SK-N-SH (cell line): ENCODE measurements at regions not wholly inside any gene's neighbourhood (a gene's known extent, or its start where the extent isn't known, plus 50 kb on each side); places are given as distances from the start of the nearest gene placed in this dataset.
"Not testable (repeated sequence)": the region's sequence is repeated elsewhere in the genome, so short reads cannot be mapped to it uniquely, and the experiment has no call there.

Experiments
- CTCF ChIA-PET: fragments of 300-600, 350-600 bp; formaldehyde crosslinking; extraction: SDS; loops from one replicate; lab custom pipeline; 2021; lab: Yijun Ruan, JAX
- POLR2A ChIA-PET: fragments of 350-600 bp; sonication (Branson Sonifier 250); formaldehyde crosslinking; extraction: SDS; loops from one replicate; lab custom pipeline; 2020; ENCODE audit warnings: antibody characterized with exemption, inconsistent platforms; lab: Yijun Ruan, JAX
- DNase-seq: peaks from one replicate; pipeline ENCODE4 v3.0.0; 2012
- H2AFZ ChIP-seq: fragments of 200-600 bp; sonication (generic); 2 replicates; pipeline ENCODE4 v1.8.1; 2016; ENCODE audit warnings: antibody characterized with exemption, mild to moderate bottlenecking, low read depth
- H3F3A ChIP-seq: fragments of 200-600 bp; sonication (generic); replicated peaks from 2 replicates; pipeline ENCODE3; 2016; ENCODE audit warnings: antibody characterized with exemption, mild to moderate bottlenecking; ENCODE audit not compliant: insufficient read depth
- H3K27ac ChIP-seq, 2 experiments: fragments of 200-500 bp in 1 of 2; fragments of 200-600 bp in 1 of 2; sonication (Bioruptor generic) in 1 of 2; sonication (generic), shearing (Covaris generic) in 1 of 2; 2 replicates each; pipeline versions ENCODE4 v1.5.1 to v1.6.1; 2014 to 2016; ENCODE audit warnings: low read depth in 2 of 2, inconsistent platforms in 1 of 2, low read length in 1 of 2, mild to moderate bottlenecking in 1 of 2, mixed read lengths in 1 of 2
- H3K27me3 ChIP-seq: fragments of 200-600 bp; sonication (generic), shearing (Covaris generic); 2 replicates; pipeline ENCODE4 v1.6.1; 2016; ENCODE audit warnings: mixed run types; ENCODE audit not compliant: insufficient read depth
- H3K36me3 ChIP-seq, 2 experiments: fragments of 200-500 bp in 1 of 2; fragments of 200-600 bp in 1 of 2; sonication (Bioruptor generic) in 1 of 2; sonication (generic) in 1 of 2; replicated peaks in 1 of 2; 2 replicates each; pipeline versions ENCODE3 to v1.5.1; 2014 to 2016; ENCODE audit warnings: low read length in 1 of 2, mild to moderate bottlenecking in 1 of 2; ENCODE audit not compliant: insufficient read depth in 2 of 2, control insufficient read depth in 1 of 2
- H3K4me1 ChIP-seq, 2 experiments: fragments of 200-500 bp in 1 of 2; fragments of 200-600 bp in 1 of 2; sonication (Bioruptor generic) in 1 of 2; sonication (generic), shearing (Covaris generic) in 1 of 2; 2 replicates each; pipeline versions ENCODE4 v1.5.1 to v1.6.1; 2014 to 2016; ENCODE audit warnings: low read depth in 1 of 2, low read length in 1 of 2, mixed run types in 1 of 2; ENCODE audit not compliant: insufficient read depth in 2 of 2, control insufficient read depth in 1 of 2
- H3K4me2 ChIP-seq: fragments of 200-600 bp; sonication (generic), shearing (Covaris generic); 2 replicates; pipeline ENCODE4 v1.6.1; 2017; ENCODE audit warnings: mixed run types
- H3K4me3 ChIP-seq, 2 experiments: fragments of 200-500 bp in 1 of 2; fragments of 200-600 bp in 1 of 2; sonication (Bioruptor generic) in 1 of 2; sonication (generic), shearing (Covaris generic) in 1 of 2; 2 replicates each; pipeline versions ENCODE4 v1.5.1 to v1.8.1; 2014 to 2016; ENCODE audit warnings: low read depth in 2 of 2, inconsistent platforms in 1 of 2, low read length in 1 of 2, mild to moderate bottlenecking in 1 of 2, mixed read lengths in 1 of 2, moderate library complexity in 1 of 2
- H3K79me2 ChIP-seq: fragments of 200-600 bp; sonication (generic); 2 replicates; pipeline ENCODE4 v1.8.1; 2017; ENCODE audit warnings: mild to moderate bottlenecking; ENCODE audit not compliant: insufficient read depth
- H3K9ac ChIP-seq: fragments of 200-600 bp; sonication (generic); 2 replicates; pipeline ENCODE4 v1.6.1; 2017; ENCODE audit warnings: mixed run types
- H3K9me2 ChIP-seq: fragments of 200-600 bp; sonication (generic); 2 replicates; pipeline ENCODE4 v1.6.1; 2017; ENCODE audit warnings: mixed run types
- H3K9me3 ChIP-seq: fragments of 200-600 bp; sonication (generic); 2 replicates; pipeline ENCODE4 v1.6.1; 2017; ENCODE audit warnings: mixed run types, mild to moderate bottlenecking, moderate library complexity
- H4K20me1 ChIP-seq: fragments of 200-600 bp; sonication (generic); 2 replicates; pipeline ENCODE4 v1.6.1; 2017; ENCODE audit warnings: mild to moderate bottlenecking, mixed run types; ENCODE audit not compliant: insufficient read depth
- GABPA ChIP-seq: IDR thresholded peaks from 2 replicates; pipeline ENCODE4 v1.4.0; 2012; ENCODE audit warnings: low read depth, mild to moderate bottlenecking
- RFX5 ChIP-seq: IDR thresholded peaks from 2 replicates; pipeline ENCODE4 v1.6.1; 2012; ENCODE audit warnings: mild to moderate bottlenecking, improper control_type of control experiment, low read length
- SMC3 ChIP-seq: IDR thresholded peaks from 2 replicates; pipeline ENCODE4 v1.6.1; 2012; ENCODE audit warnings: low read depth, low read length, improper control_type of control experiment
- TCF12 ChIP-seq: IDR thresholded peaks from 2 replicates; pipeline ENCODE4 v1.4.0; 2012
- USF2 ChIP-seq: fragments of 150-350 bp; IDR thresholded peaks from 2 replicates; pipeline ENCODE4 v1.6.1; 2017; ENCODE audit warnings: antibody characterized with exemption, low read length, low read depth, borderline replicate concordance
- WGBS: methylation state at CpG from one replicate; pipeline ENCODE4 v1.1.6; 2017; ENCODE audit warnings: low lambda C conversion rate; 5-methylcytosine and 5-hydroxymethylcytosine counted together
- TF ChIP-seq, protein P1 (sequence below): fragments of 200-600 bp; sonication (generic); IDR thresholded peaks from 2 replicates; pipeline ENCODE4 v1.6.1; 2017; ENCODE audit warnings: antibody characterized with exemption, mild to moderate bottlenecking, moderate library complexity
- TF ChIP-seq, protein P2 (sequence below): IDR thresholded peaks from 2 replicates; pipeline ENCODE4 v1.4.0; 2012; ENCODE audit warnings: low read depth, borderline replicate concordance

DNA sequence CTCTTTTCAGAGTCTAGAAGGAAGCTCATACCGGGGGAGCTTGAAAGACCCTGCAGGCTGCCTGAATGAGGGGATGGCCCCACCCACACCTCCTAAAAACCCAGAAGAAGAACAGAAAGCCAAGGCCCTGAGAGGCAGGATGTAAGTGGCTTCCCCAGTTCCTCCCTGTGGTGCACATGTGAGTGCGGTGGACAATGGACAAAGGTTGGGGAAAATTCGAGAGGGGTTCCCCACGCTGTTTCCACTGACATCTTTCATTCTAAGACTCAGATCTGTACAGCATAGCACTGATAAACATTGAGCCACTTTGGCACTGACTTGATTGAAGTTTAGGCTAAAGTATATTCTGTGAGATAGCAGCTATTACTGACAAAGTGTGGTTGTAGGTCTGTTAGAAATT, 79.5 kb upstream of the UMPS start (continued):
- TF ChIP-seq, protein P1, sequence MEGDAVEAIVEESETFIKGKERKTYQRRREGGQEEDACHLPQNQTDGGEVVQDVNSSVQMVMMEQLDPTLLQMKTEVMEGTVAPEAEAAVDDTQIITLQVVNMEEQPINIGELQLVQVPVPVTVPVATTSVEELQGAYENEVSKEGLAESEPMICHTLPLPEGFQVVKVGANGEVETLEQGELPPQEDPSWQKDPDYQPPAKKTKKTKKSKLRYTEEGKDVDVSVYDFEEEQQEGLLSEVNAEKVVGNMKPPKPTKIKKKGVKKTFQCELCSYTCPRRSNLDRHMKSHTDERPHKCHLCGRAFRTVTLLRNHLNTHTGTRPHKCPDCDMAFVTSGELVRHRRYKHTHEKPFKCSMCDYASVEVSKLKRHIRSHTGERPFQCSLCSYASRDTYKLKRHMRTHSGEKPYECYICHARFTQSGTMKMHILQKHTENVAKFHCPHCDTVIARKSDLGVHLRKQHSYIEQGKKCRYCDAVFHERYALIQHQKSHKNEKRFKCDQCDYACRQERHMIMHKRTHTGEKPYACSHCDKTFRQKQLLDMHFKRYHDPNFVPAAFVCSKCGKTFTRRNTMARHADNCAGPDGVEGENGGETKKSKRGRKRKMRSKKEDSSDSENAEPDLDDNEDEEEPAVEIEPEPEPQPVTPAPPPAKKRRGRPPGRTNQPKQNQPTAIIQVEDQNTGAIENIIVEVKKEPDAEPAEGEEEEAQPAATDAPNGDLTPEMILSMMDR, result no peak
- TF ChIP-seq TCF12, result no peak
- TF ChIP-seq USF2, result no peak
- no peak for TF ChIP-seq SMC3
- TF ChIP-seq GABPA, result no peak
- TF ChIP-seq RFX5, result no peak

DNA sequence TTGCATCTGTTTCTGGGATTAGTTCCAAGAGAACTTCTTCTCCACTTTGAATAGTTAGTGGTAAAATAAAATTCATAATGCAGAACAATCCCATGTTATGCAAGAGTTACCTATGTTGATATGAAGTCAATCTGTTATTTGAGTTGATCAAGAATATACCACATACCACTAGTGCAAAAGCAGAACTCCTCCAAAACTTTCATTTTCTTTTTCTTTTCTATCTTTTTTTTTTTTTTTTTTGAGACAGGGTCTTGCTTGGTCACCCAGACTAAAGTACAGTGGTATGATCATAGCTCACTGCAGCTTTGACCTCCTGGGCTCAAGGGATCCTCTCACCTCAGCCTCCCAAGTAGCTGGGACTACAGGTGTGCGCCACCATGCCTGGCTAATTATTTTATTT, 78.8 kb upstream of the UMPS start:
- H2AFZ ChIP-seq, H3K4me3 ChIP-seq, DNase-seq, H3K9me2 ChIP-seq, H3K36me3 ChIP-seq, H3K9me3 ChIP-seq, H3K4me1 ChIP-seq, H3K4me2 ChIP-seq, H4K20me1 ChIP-seq, H3K27ac ChIP-seq, H3K9ac ChIP-seq, H3K79me2 ChIP-seq, H3F3A ChIP-seq, POLR2A ChIA-PET, H3K27me3 ChIP-seq: not testable (repeated sequence)
- 93% methylated on average over 1 of the region's 1 CpG for WGBS
- CTCF ChIA-PET, result interaction anchor here (1.2 kb wide), 1 partner anchor 16 kb away, joined by 4 read pairs; no protein-coding TSS in a partner anchor

DNA sequence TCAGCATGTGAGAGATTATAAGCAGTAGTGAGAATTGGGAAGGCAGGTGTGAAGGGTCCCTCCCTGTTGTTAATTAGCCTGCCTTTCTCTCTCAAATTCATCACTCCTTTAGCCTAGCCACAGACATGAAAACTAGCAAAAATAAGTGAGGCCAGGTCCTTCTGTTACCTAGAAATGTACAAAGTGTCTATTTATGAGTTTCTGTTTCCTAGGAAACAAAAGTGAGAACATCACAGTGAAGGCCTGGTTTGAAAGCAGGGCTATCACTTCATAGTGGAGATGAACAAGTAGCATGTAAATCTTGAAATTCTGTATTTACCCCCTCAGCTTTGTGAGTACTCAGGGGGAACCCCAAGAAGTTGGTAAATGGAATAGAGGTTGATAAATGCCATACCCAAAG, 78.2 kb upstream of the UMPS start:
- no peaks in the 10 kb centered on the region for H3K79me2 ChIP-seq
- TF ChIP-seq, protein P2, sequence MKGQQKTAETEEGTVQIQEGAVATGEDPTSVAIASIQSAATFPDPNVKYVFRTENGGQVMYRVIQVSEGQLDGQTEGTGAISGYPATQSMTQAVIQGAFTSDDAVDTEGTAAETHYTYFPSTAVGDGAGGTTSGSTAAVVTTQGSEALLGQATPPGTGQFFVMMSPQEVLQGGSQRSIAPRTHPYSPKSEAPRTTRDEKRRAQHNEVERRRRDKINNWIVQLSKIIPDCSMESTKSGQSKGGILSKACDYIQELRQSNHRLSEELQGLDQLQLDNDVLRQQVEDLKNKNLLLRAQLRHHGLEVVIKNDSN, result no peak
- H3K9me2 ChIP-seq, result no peaks in the 10 kb centered on the region
- ChIA-PET POLR2A (no interaction called here), CTCF (interaction anchor here (0.6 kb wide), 1 partner anchor 10 kb away, joined by 3 read pairs; no protein-coding TSS in a partner anchor)
- no peak overlapping the region for H3K4me2 ChIP-seq
- no peak for DNase-seq
- no peaks in the 10 kb centered on the region for H3K27me3 ChIP-seq
- no peaks in the 10 kb centered on the region for H3K9me3 ChIP-seq
- H4K20me1 ChIP-seq, result no peaks in the 10 kb centered on the region
- no peak overlapping the region for H3K4me3 ChIP-seq
- no peak overlapping the region for H3K27ac ChIP-seq
- H3K9ac ChIP-seq, result no peak overlapping the region
- H3K36me3 ChIP-seq, result peaks cover 0 to 4% of the 10 kb centered on the region in 2 experiments
- no peak overlapping the region for H2AFZ ChIP-seq
- peaks cover 0 to 5% of the 10 kb centered on the region in 2 experiments; a peak in 1 of 4 replicates for H3K4me1 ChIP-seq
- no peaks in the 10 kb centered on the region for H3F3A ChIP-seq
